GM23338 (cell line): ENCODE measurements at regions not wholly inside any gene's neighbourhood (a gene's known extent, or its start where the extent isn't known, plus 50 kb on each side); places are given as distances from the start of the nearest gene placed in this dataset.

ENCODE experiments used
- ATAC-seq: fragments of 200-7000 bp; cut with Tn5 transposase; 3 replicates; pipeline ENCODE4 v1.9.1; 2020
- DNase-seq: peaks from one replicate; pipeline ENCODE4 v3.0.0-alpha.2; 2015; ENCODE audit warnings: low spot score
- H2AFZ ChIP-seq: fragments of 200-600 bp; sonication (generic); 2 replicates; pipeline ENCODE4 v1.8.0; 2016; ENCODE audit warnings: antibody characterized with exemption, mild to moderate bottlenecking, moderate library complexity
- H3F3A ChIP-seq: fragments of 200-600 bp; sonication (generic); replicated peaks from 2 replicates; pipeline ENCODE4 v1.8.0; 2017; ENCODE audit warnings: antibody characterized with exemption, mixed run types, low read depth
- H3K27ac ChIP-seq: fragments of 200-600 bp; sonication (generic); 2 replicates; pipeline ENCODE4 v1.6.1; 2016; ENCODE audit warnings: low read depth
- H3K27me3 ChIP-seq: fragments of 200-600 bp; sonication (generic); 2 replicates; pipeline ENCODE4 v1.8.0; 2016; ENCODE audit warnings: mild to moderate bottlenecking, mixed run types, moderate library complexity; ENCODE audit not compliant: insufficient read depth
- H3K36me3 ChIP-seq: fragments of 200-600 bp; sonication (generic); 2 replicates; pipeline ENCODE4 v1.8.0; 2016; ENCODE audit warnings: mild to moderate bottlenecking; ENCODE audit not compliant: insufficient read depth
- H3K4me1 ChIP-seq: fragments of 200-600 bp; sonication (generic); 2 replicates; pipeline ENCODE4 v1.8.0; 2016; ENCODE audit warnings: mild to moderate bottlenecking, moderate library complexity; ENCODE audit not compliant: insufficient read depth
- H3K4me2 ChIP-seq: fragments of 200-600 bp; sonication (generic); 2 replicates; pipeline ENCODE4 v1.7.1; 2017; ENCODE audit warnings: mixed run types
- H3K4me3 ChIP-seq: fragments of 200-600 bp; sonication (generic); 2 replicates; pipeline ENCODE4 v1.6.1; 2016; ENCODE audit warnings: mixed run types
- H3K79me2 ChIP-seq: fragments of 200-600 bp; sonication (generic); replicated peaks from 2 replicates; pipeline ENCODE4 v1.8.0; 2017; ENCODE audit warnings: mild to moderate bottlenecking; ENCODE audit not compliant: insufficient read depth
- H3K9me2 ChIP-seq: fragments of 200-600 bp; sonication (generic); 2 replicates; pipeline ENCODE4 v1.8.0; 2017; ENCODE audit not compliant: insufficient read depth
- H4K20me1 ChIP-seq: fragments of 200-600 bp; sonication (generic); replicated peaks from 2 replicates; pipeline ENCODE4 v1.8.0; 2017; ENCODE audit warnings: mild to moderate bottlenecking; ENCODE audit not compliant: insufficient read depth
- H3K27ac Mint-ChIP-seq: 2 replicates; pipeline ENCODE4 v1.8.0; 2020; ENCODE audit warnings: inconsistent platforms, mild to moderate bottlenecking, moderate library complexity, mixed read lengths
- H3K27me3 Mint-ChIP-seq: 3 replicates; pipeline ENCODE4 v1.8.0; 2022; ENCODE audit warnings: low read depth, mild to moderate bottlenecking, moderate library complexity, mixed read lengths, inconsistent platforms; ENCODE audit not compliant: insufficient read depth, poor library complexity
- H3K36me3 Mint-ChIP-seq: 3 replicates; pipeline ENCODE4 v1.8.0; 2021; ENCODE audit warnings: low read depth, mild to moderate bottlenecking, inconsistent platforms, moderate library complexity, mixed read lengths
- H3K4me1 Mint-ChIP-seq: 3 replicates; pipeline ENCODE4 v1.8.0; 2020; ENCODE audit warnings: mild to moderate bottlenecking, inconsistent platforms, mixed read lengths
- H3K4me3 Mint-ChIP-seq: 3 replicates; pipeline ENCODE4 v1.8.0; 2021; ENCODE audit warnings: moderate library complexity, mild to moderate bottlenecking, inconsistent platforms, mixed read lengths
- H3K9me3 Mint-ChIP-seq: 3 replicates; pipeline ENCODE4 v1.8.0; 2020; ENCODE audit warnings: moderate library complexity, mild to moderate bottlenecking, inconsistent platforms, mixed read lengths
- CREB1 ChIP-seq: fragments of 250-450 bp; sonication (Bioruptor Pico); IDR thresholded peaks from 2 replicates; pipeline ENCODE4 v1.5.0; 2020; ENCODE audit warnings: low read depth, mild to moderate bottlenecking, moderate library complexity
- EZH2 ChIP-seq: fragments of 200-600 bp; sonication (generic); IDR thresholded peaks from one replicate; pipeline ENCODE4 v1.8.0; 2017; ENCODE audit warnings: antibody characterized with exemption, mild to moderate bottlenecking, low read depth; ENCODE audit not compliant: unreplicated experiment
- EZH2phosphoT487 ChIP-seq: fragments of 200-600 bp; sonication (generic); IDR thresholded peaks from one replicate; pipeline ENCODE4 v1.8.1; 2018; ENCODE audit warnings: antibody characterized with exemption; ENCODE audit not compliant: unreplicated experiment
- JUNB ChIP-seq: IDR thresholded peaks from one replicate; pipeline ENCODE4 v1.6.1; 2016; ENCODE audit warnings: antibody characterized with exemption; ENCODE audit not compliant: unreplicated experiment
- NANOG ChIP-seq: IDR thresholded peaks from 2 replicates; pipeline ENCODE4 v1.6.1; 2016; ENCODE audit warnings: antibody characterized with exemption, borderline replicate concordance
- STAT1 ChIP-seq: IDR thresholded peaks from one replicate; pipeline ENCODE4 v1.6.1; 2016; ENCODE audit warnings: antibody characterized with exemption; ENCODE audit not compliant: unreplicated experiment
- ZNF114 ChIP-seq: fragments of 250-450 bp; sonication (Bioruptor Pico); IDR thresholded peaks from 2 replicates; pipeline ENCODE4 v1.5.0; 2020; ENCODE audit warnings: mild to moderate bottlenecking, moderate library complexity
- TF ChIP-seq, protein P1 (sequence below): IDR thresholded peaks from one replicate; pipeline ENCODE4 v1.6.1; 2018; ENCODE audit warnings: antibody characterized with exemption; ENCODE audit not compliant: unreplicated experiment
- TF ChIP-seq, protein P2 (sequence below): IDR thresholded peaks from 2 replicates; pipeline ENCODE4 v1.6.1; 2016; ENCODE audit warnings: antibody characterized with exemption
- TF ChIP-seq, protein P3 (sequence below): fragments of 250-450 bp; sonication (Bioruptor Pico); IDR thresholded peaks from 2 replicates; pipeline ENCODE4 v1.5.0; 2020; ENCODE audit warnings: mild to moderate bottlenecking, moderate library complexity

- Mint-ChIP-seq H3K27ac (no peak overlapping the region), H3K36me3 (no peaks in the 10 kb centered on the region), H3K4me1 (no peaks in the 10 kb centered on the region; the same call in 2 of the 3 replicates), H3K9me3 (no peaks in the 10 kb centered on the region; the same call in 2 of the 3 replicates), H3K4me3 (no peak overlapping the region), H3K27me3 (peaks cover 1% of the 10 kb centered on the region)
- DNase-seq (no peak), ATAC-seq (no peak)
- no peaks in the 10 kb centered on the region for H3K79me2 ChIP-seq
- no peaks in the 10 kb centered on the region for H3K9me2 ChIP-seq
- H3K4me1 ChIP-seq, result no peaks in the 10 kb centered on the region
- no peak overlapping the region for H3K4me2 ChIP-seq
- no peaks in the 10 kb centered on the region for H3K27me3 ChIP-seq
- H3K27ac ChIP-seq, result no peak overlapping the region
- TF ChIP-seq, protein P1, sequence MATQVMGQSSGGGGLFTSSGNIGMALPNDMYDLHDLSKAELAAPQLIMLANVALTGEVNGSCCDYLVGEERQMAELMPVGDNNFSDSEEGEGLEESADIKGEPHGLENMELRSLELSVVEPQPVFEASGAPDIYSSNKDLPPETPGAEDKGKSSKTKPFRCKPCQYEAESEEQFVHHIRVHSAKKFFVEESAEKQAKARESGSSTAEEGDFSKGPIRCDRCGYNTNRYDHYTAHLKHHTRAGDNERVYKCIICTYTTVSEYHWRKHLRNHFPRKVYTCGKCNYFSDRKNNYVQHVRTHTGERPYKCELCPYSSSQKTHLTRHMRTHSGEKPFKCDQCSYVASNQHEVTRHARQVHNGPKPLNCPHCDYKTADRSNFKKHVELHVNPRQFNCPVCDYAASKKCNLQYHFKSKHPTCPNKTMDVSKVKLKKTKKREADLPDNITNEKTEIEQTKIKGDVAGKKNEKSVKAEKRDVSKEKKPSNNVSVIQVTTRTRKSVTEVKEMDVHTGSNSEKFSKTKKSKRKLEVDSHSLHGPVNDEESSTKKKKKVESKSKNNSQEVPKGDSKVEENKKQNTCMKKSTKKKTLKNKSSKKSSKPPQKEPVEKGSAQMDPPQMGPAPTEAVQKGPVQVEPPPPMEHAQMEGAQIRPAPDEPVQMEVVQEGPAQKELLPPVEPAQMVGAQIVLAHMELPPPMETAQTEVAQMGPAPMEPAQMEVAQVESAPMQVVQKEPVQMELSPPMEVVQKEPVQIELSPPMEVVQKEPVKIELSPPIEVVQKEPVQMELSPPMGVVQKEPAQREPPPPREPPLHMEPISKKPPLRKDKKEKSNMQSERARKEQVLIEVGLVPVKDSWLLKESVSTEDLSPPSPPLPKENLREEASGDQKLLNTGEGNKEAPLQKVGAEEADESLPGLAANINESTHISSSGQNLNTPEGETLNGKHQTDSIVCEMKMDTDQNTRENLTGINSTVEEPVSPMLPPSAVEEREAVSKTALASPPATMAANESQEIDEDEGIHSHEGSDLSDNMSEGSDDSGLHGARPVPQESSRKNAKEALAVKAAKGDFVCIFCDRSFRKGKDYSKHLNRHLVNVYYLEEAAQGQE, result no peak
- no peak for TF ChIP-seq ZNF114
- TF ChIP-seq, protein P2, sequence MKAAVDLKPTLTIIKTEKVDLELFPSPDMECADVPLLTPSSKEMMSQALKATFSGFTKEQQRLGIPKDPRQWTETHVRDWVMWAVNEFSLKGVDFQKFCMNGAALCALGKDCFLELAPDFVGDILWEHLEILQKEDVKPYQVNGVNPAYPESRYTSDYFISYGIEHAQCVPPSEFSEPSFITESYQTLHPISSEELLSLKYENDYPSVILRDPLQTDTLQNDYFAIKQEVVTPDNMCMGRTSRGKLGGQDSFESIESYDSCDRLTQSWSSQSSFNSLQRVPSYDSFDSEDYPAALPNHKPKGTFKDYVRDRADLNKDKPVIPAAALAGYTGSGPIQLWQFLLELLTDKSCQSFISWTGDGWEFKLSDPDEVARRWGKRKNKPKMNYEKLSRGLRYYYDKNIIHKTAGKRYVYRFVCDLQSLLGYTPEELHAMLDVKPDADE, result no peak
- no peak for TF ChIP-seq EZH2
- no peak for TF ChIP-seq CREB1
- TF ChIP-seq STAT1, result no peak
- no peak for TF ChIP-seq EZH2phosphoT487
- no peak for TF ChIP-seq NANOG
- no peak for TF ChIP-seq JUNB
- TF ChIP-seq, protein P3, sequence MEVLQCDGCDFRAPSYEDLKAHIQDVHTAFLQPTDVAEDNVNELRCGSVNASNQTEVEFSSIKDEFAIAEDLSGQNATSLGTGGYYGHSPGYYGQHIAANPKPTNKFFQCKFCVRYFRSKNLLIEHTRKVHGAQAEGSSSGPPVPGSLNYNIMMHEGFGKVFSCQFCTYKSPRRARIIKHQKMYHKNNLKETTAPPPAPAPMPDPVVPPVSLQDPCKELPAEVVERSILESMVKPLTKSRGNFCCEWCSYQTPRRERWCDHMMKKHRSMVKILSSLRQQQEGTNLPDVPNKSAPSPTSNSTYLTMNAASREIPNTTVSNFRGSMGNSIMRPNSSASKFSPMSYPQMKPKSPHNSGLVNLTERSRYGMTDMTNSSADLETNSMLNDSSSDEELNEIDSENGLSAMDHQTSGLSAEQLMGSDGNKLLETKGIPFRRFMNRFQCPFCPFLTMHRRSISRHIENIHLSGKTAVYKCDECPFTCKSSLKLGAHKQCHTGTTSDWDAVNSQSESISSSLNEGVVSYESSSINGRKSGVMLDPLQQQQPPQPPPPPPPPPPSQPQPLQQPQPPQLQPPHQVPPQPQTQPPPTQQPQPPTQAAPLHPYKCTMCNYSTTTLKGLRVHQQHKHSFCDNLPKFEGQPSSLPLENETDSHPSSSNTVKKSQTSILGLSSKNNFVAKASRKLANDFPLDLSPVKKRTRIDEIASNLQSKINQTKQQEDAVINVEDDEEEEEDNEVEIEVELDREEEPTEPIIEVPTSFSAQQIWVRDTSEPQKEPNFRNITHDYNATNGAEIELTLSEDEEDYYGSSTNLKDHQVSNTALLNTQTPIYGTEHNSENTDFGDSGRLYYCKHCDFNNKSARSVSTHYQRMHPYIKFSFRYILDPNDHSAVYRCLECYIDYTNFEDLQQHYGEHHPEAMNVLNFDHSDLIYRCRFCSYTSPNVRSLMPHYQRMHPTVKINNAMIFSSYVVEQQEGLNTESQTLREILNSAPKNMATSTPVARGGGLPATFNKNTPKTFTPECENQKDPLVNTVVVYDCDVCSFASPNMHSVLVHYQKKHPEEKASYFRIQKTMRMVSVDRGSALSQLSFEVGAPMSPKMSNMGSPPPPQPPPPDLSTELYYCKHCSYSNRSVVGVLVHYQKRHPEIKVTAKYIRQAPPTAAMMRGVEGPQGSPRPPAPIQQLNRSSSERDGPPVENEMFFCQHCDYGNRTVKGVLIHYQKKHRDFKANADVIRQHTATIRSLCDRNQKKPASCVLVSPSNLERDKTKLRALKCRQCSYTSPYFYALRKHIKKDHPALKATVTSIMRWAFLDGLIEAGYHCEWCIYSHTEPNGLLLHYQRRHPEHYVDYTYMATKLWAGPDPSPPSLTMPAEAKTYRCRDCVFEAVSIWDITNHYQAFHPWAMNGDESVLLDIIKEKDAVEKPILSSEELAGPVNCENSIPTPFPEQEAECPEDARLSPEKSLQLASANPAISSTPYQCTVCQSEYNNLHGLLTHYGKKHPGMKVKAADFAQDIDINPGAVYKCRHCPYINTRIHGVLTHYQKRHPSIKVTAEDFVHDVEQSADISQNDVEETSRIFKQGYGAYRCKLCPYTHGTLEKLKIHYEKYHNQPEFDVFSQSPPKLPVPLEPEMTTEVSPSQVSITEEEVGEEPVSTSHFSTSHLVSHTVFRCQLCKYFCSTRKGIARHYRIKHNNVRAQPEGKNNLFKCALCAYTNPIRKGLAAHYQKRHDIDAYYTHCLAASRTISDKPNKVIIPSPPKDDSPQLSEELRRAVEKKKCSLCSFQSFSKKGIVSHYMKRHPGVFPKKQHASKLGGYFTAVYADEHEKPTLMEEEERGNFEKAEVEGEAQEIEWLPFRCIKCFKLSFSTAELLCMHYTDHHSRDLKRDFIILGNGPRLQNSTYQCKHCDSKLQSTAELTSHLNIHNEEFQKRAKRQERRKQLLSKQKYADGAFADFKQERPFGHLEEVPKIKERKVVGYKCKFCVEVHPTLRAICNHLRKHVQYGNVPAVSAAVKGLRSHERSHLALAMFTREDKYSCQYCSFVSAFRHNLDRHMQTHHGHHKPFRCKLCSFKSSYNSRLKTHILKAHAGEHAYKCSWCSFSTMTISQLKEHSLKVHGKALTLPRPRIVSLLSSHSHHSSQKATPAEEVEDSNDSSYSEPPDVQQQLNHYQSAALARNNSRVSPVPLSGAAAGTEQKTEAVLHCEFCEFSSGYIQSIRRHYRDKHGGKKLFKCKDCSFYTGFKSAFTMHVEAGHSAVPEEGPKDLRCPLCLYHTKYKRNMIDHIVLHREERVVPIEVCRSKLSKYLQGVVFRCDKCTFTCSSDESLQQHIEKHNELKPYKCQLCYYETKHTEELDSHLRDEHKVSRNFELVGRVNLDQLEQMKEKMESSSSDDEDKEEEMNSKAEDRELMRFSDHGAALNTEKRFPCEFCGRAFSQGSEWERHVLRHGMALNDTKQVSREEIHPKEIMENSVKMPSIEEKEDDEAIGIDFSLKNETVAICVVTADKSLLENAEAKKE (CRISPR knock-in tag), result no peak
- H3K36me3 ChIP-seq, result no peaks in the 10 kb centered on the region
- no peaks in the 10 kb centered on the region for H4K20me1 ChIP-seq
- no peak overlapping the region for H2AFZ ChIP-seq
- H3K4me3 ChIP-seq, result no peak overlapping the region
- no peaks in the 10 kb centered on the region for H3F3A ChIP-seq
These were observed 147.5 kb downstream of the METTL4 start for GRCh38 chr18:2423761-2424160.
